Uterus (tissue), 2 donors: ENCODE measurements at regions not wholly inside any gene's neighbourhood (a gene's known extent, or its start where the extent isn't known, plus 50 kb on each side); places are given as distances from the start of the nearest gene placed in this dataset.

ENCODE experiments used
- POLR2A ChIP-seq, 2 donors: fragments of 450-650 bp; IDR thresholded peaks; one replicate each; pipeline ENCODE4 v1.6.1; 2016; ENCODE audit warnings: antibody characterized with exemption in 2 of 2, mild to moderate bottlenecking in 1 of 2, moderate library complexity in 1 of 2
- TF ChIP-seq, protein P1 (sequence below), 4 experiments: fragments of 200-600 bp in 2 of 4; fragments of 450-650 bp in 2 of 4; sonication (generic) in 2 of 4; IDR thresholded peaks; one replicate each; pipeline ENCODE4 v1.5.1; 2016 to 2019; ENCODE audit warnings: antibody characterized with exemption in 4 of 4, mild to moderate bottlenecking in 2 of 4, moderate library complexity in 1 of 4

DNA sequence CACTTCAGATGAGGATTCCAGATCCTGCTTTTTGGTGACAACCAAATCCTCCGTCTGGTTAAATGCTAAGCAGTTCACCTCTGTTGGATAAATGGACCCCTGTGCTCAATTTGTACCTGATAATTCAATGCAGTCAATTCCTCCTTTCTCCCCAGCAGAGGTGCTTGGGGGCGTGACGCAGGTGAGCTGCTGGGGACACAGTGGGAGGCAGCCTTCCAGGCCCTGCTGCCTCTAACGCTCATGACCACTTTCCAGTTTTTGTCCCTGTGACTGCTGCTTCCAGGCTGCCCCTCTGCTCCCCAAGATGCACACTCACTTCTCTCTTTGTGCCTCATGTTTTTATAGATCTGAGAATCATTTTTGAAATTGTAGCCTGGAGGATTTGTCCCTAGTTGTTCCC is 78.5 kb downstream of the TTLL2 start:
- TF ChIP-seq, protein P1, sequence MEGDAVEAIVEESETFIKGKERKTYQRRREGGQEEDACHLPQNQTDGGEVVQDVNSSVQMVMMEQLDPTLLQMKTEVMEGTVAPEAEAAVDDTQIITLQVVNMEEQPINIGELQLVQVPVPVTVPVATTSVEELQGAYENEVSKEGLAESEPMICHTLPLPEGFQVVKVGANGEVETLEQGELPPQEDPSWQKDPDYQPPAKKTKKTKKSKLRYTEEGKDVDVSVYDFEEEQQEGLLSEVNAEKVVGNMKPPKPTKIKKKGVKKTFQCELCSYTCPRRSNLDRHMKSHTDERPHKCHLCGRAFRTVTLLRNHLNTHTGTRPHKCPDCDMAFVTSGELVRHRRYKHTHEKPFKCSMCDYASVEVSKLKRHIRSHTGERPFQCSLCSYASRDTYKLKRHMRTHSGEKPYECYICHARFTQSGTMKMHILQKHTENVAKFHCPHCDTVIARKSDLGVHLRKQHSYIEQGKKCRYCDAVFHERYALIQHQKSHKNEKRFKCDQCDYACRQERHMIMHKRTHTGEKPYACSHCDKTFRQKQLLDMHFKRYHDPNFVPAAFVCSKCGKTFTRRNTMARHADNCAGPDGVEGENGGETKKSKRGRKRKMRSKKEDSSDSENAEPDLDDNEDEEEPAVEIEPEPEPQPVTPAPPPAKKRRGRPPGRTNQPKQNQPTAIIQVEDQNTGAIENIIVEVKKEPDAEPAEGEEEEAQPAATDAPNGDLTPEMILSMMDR (IDR thresholded peaks at IDR 0.05) = no peak
- no peak for TF ChIP-seq POLR2A (IDR thresholded peaks at IDR 0.05)
